HepG2 (cell line): ENCODE measurements at regions not wholly inside any gene's neighbourhood (a gene's known extent, or its start where the extent isn't known, plus 50 kb on each side); places are given as distances from the start of the nearest gene placed in this dataset.
A peak's percentile ranks its signal among the peaks of the same experiment; 100 is the strongest.

Source experiments
- ETV5 ChIP-seq: IDR thresholded peaks from 2 replicates; pipeline ENCODE4 v1.6.1; 2018; ENCODE audit warnings: missing biosample characterization, missing genetic modification reagents, inconsistent platforms, borderline replicate concordance
- HNRNPUL1 ChIP-seq: fragments of 200-400 bp; formaldehyde crosslinking; IDR thresholded peaks from 2 replicates; pipeline ENCODE4 v1.6.1; 2017; ENCODE audit warnings: low read depth, mild to moderate bottlenecking, low read length, moderate library complexity
- KDM1A ChIP-seq: IDR thresholded peaks from 2 replicates; pipeline ENCODE4 v1.6.1; 2016; ENCODE audit warnings: missing compliant biosample characterization
- MEF2D ChIP-seq: sonication (generic); formaldehyde crosslinking; IDR thresholded peaks from 2 replicates; pipeline ENCODE4 v1.5.1; 2020; ENCODE audit warnings: mild to moderate bottlenecking, missing genetic modification reagents
- MLLT10 ChIP-seq: sonication (generic); formaldehyde crosslinking; IDR thresholded peaks from 2 replicates; pipeline ENCODE4 v1.4.0; 2020; ENCODE audit warnings: missing genetic modification reagents
- SIN3A ChIP-seq: IDR thresholded peaks from 2 replicates; pipeline ENCODE4 v1.6.1; 2011; ENCODE audit warnings: low read depth, mild to moderate bottlenecking, control low read depth, low read length, borderline replicate concordance
- SP2 ChIP-seq: sonication (generic); formaldehyde crosslinking; IDR thresholded peaks from 2 replicates; pipeline ENCODE4 v1.5.1; 2020; ENCODE audit warnings: mild to moderate bottlenecking, missing genetic modification reagents
- TAF15 ChIP-seq: fragments of 200-400 bp; formaldehyde crosslinking; IDR thresholded peaks from one replicate; pipeline ENCODE4 v1.6.1; 2018; ENCODE audit warnings: mild to moderate bottlenecking, low read depth, low read length; ENCODE audit not compliant: poor library complexity, severe bottlenecking
- TSC22D2 ChIP-seq: sonication (generic); formaldehyde crosslinking; IDR thresholded peaks from 2 replicates; pipeline ENCODE4 v1.5.1; 2020; ENCODE audit warnings: missing genetic modification reagents, mild to moderate bottlenecking, borderline replicate concordance
- ZHX2 ChIP-seq, 2 experiments: sonication (generic) in 1 of 2; formaldehyde crosslinking in 1 of 2; IDR thresholded peaks; 2 replicates each; pipeline versions ENCODE4 v1.6.1 to v1.9.0; 2014 to 2022; ENCODE audit warnings: antibody characterized with exemption in 1 of 2, borderline replicate concordance in 1 of 2, inconsistent platforms in 1 of 2, low read depth in 1 of 2, missing genetic modification reagents in 1 of 2
- ZNF180 ChIP-seq: sonication (generic); formaldehyde crosslinking; IDR thresholded peaks from 2 replicates; pipeline ENCODE4 v1.4.0; 2020; ENCODE audit warnings: low read depth, missing genetic modification reagents, borderline replicate concordance
- ZNF225 ChIP-seq: sonication (generic); formaldehyde crosslinking; IDR thresholded peaks from 2 replicates; pipeline ENCODE4 v1.4.0; 2020; ENCODE audit warnings: mild to moderate bottlenecking, missing genetic modification reagents
- ZNF256 ChIP-seq: sonication (generic); formaldehyde crosslinking; conservative IDR thresholded peaks from 2 replicates; pipeline ENCODE4 v1.4.0; 2020; ENCODE audit warnings: missing genetic modification reagents
- ZNF570 ChIP-seq: sonication (generic); formaldehyde crosslinking; IDR thresholded peaks from 2 replicates; pipeline ENCODE4 v1.4.0; 2020; ENCODE audit warnings: mild to moderate bottlenecking, missing genetic modification reagents, borderline replicate concordance
- TF ChIP-seq, protein P1 (sequence below): sonication (generic); formaldehyde crosslinking; conservative IDR thresholded peaks from 2 replicates; pipeline ENCODE4 v1.4.0; 2020; ENCODE audit warnings: missing genetic modification reagents
- TF ChIP-seq, protein P2 (sequence below): IDR thresholded peaks from 2 replicates; pipeline ENCODE4 v1.6.1; 2018; ENCODE audit warnings: missing genetic modification reagents, mild to moderate bottlenecking, missing compliant biosample characterization
- TF ChIP-seq, protein P3 (sequence below): sonication (generic); formaldehyde crosslinking; IDR thresholded peaks from 2 replicates; pipeline ENCODE4 v1.4.0; 2020; ENCODE audit warnings: missing genetic modification reagents

- TF ChIP-seq MLLT10 (no peak), SP2 (CRISPR knock-in tag) (no peak), ZNF180 (no peak), SIN3A (no peak), HNRNPUL1 (no peak), ETV5 (CRISPR knock-in tag) (peak; percentile 25; the same call in 1 of the 2 replicates), ZNF225 (CRISPR knock-in tag) (no peak), ZHX2 (IDR thresholded peaks at IDR 0.05; ENCODE audit: low read depth) (no peak), ZHX2 (CRISPR knock-in tag; IDR thresholded peaks at IDR 0.05; ENCODE audit: borderline replicate concordance) (no peak), TAF15 (no peak), TSC22D2 (CRISPR knock-in tag) (no peak), ZNF256 (CRISPR knock-in tag) (no peak), MEF2D (no peak), ZNF570 (CRISPR knock-in tag) (no peak), KDM1A (CRISPR knock-in tag) (peak; percentile 41; the same call in 1 of the 2 replicates)
- TF ChIP-seq, protein P1, sequence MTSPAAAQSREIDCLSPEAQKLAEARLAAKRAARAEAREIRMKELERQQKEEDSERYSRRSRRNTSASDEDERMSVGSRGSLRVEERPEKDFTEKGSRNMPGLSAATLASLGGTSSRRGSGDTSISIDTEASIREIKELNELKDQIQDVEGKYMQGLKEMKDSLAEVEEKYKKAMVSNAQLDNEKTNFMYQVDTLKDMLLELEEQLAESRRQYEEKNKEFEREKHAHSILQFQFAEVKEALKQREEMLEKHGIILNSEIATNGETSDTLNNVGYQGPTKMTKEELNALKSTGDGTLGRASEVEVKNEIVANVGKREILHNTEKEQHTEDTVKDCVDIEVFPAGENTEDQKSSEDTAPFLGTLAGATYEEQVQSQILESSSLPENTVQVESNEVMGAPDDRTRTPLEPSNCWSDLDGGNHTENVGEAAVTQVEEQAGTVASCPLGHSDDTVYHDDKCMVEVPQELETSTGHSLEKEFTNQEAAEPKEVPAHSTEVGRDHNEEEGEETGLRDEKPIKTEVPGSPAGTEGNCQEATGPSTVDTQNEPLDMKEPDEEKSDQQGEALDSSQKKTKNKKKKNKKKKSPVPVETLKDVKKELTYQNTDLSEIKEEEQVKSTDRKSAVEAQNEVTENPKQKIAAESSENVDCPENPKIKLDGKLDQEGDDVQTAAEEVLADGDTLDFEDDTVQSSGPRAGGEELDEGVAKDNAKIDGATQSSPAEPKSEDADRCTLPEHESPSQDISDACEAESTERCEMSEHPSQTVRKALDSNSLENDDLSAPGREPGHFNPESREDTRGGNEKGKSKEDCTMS, result no peak
- TF ChIP-seq, protein P2, sequence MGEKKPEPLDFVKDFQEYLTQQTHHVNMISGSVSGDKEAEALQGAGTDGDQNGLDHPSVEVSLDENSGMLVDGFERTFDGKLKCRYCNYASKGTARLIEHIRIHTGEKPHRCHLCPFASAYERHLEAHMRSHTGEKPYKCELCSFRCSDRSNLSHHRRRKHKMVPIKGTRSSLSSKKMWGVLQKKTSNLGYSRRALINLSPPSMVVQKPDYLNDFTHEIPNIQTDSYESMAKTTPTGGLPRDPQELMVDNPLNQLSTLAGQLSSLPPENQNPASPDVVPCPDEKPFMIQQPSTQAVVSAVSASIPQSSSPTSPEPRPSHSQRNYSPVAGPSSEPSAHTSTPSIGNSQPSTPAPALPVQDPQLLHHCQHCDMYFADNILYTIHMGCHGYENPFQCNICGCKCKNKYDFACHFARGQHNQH (CRISPR knock-in tag), result no peak
- TF ChIP-seq, protein P3, sequence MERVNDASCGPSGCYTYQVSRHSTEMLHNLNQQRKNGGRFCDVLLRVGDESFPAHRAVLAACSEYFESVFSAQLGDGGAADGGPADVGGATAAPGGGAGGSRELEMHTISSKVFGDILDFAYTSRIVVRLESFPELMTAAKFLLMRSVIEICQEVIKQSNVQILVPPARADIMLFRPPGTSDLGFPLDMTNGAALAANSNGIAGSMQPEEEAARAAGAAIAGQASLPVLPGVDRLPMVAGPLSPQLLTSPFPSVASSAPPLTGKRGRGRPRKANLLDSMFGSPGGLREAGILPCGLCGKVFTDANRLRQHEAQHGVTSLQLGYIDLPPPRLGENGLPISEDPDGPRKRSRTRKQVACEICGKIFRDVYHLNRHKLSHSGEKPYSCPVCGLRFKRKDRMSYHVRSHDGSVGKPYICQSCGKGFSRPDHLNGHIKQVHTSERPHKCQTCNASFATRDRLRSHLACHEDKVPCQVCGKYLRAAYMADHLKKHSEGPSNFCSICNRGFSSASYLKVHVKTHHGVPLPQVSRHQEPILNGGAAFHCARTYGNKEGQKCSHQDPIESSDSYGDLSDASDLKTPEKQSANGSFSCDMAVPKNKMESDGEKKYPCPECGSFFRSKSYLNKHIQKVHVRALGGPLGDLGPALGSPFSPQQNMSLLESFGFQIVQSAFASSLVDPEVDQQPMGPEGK (CRISPR knock-in tag), result no peak
These were observed 327.9 kb upstream of the CTNNB1 start (continued) for GRCh38 chr3:40871394-40871793.
